ENCODE measurements at regions not wholly inside any gene's neighbourhood (a gene's known extent, or its start where the extent isn't known, plus 50 kb on each side); places are given as distances from the start of the nearest gene placed in this dataset.

DNA sequence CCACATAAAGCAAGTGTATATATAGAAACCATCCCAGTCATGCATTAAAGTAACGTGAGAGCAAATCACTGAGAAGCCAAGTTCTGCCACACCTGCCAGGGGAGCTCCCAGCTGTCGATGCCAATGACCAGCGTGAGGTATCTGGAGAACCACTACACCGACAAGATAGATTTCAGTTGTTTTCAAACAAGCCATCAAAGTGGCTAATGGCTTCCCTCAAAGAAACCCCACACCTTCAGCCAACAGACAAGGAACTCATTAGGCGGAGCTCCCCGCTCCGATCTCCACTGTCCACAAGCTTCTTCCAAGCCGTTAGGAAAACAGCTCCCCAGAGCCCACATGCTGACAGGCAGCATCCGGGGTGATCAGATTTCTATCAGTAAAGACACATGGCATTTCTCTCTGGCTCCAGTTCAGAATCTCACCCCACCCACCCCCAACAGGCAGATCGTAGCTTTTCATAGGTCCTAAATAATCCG, 54.2 kb upstream of the SPATA12 start:
- TF ChIP-seq POLR2AphosphoS5 (IDR thresholded peaks at IDR 0.05) (peak; percentile 21), CTCF (IDR thresholded peaks at IDR 0.05) (no peak), POLR2A (IDR thresholded peaks at IDR 0.05) (no peak)

Measured in prostate gland (tissue), 2 donors.